HepG2 (cell line): ENCODE measurements at regions not wholly inside any gene's neighbourhood (a gene's known extent, or its start where the extent isn't known, plus 50 kb on each side); places are given as distances from the start of the nearest gene placed in this dataset.

Experiments
- ATAC-seq: fragments of 200-7000 bp; cut with Tn5 transposase; 3 replicates; pipeline ENCODE4 v1.9.1; 2020; ENCODE audit warnings: mild to moderate bottlenecking, moderate library complexity
- BruUV-seq: library from RNA; stranded (reverse); fragments of 400-500 nt; replicated peaks from 2 replicates; lab custom pipeline; 2021; lab: Mats Ljungman, UMichigan
- CTCF ChIA-PET: fragments of 300-600 bp; formaldehyde crosslinking; extraction: SDS; loops from one replicate; lab custom pipeline; 2021; ENCODE audit warnings: low total read pairs, inconsistent platforms, low intra/inter-chr PET ratio; lab: Yijun Ruan, JAX
- POLR2A ChIA-PET: fragments of 350-600 bp; sonication (Branson Sonifier 250); formaldehyde crosslinking; loops from one replicate; lab custom pipeline; 2020; ENCODE audit warnings: antibody characterized with exemption, inconsistent platforms; lab: Yijun Ruan, JAX
- DNase-seq: peaks from one replicate; pipeline ENCODE4 v3.0.0-alpha.2; 2015; ENCODE audit warnings: low spot score
- FAIRE-seq: peaks from 3 replicates; lab custom pipeline; 2011; peaks lifted over from hg19 to GRCh38; lab: Jason Lieb, UNC
- H2AFZ ChIP-seq: one replicate; pipeline ENCODE4 v1.6.1; 2011; ENCODE audit warnings: low read length, inconsistent platforms
- H3K27ac ChIP-seq: fragments of 300-600 bp; 3 replicates; pipeline ENCODE4 v1.8.0; 2011; ENCODE audit warnings: mixed run types, mild to moderate bottlenecking, mixed read lengths, low read length, inconsistent platforms; ENCODE audit not compliant: insufficient read depth; ENCODE audit errors: extremely low read length
- H3K27me3 ChIP-seq, 2 experiments: fragments of 200-600 bp in 1 of 2; 2 replicates in 1 of 2; 3 replicates in 1 of 2; pipeline versions ENCODE4 v1.6.0 to v1.8.0; 2011; ENCODE audit warnings: low read length in 2 of 2, mild to moderate bottlenecking in 2 of 2, moderate library complexity in 2 of 2, inconsistent platforms in 1 of 2; ENCODE audit not compliant: insufficient read depth in 2 of 2, control insufficient read depth in 1 of 2
- H3K36me3 ChIP-seq, 2 experiments: fragments of 200-600 bp in 1 of 2; replicated peaks in 1 of 2; 2 replicates in 1 of 2; 3 replicates in 1 of 2; pipeline versions ENCODE4 v1.5.1 to v1.8.0; 2011; ENCODE audit warnings: low read length in 2 of 2, inconsistent platforms in 1 of 2; ENCODE audit not compliant: insufficient read depth in 2 of 2, control insufficient read depth in 1 of 2
- H3K4me1 ChIP-seq: 2 replicates; pipeline ENCODE4 v1.5.1; 2012; ENCODE audit warnings: low read length, inconsistent platforms; ENCODE audit not compliant: insufficient read depth
- H3K4me2 ChIP-seq: 2 replicates; pipeline ENCODE4 v1.6.0; 2011; ENCODE audit warnings: low read depth, low read length, inconsistent platforms
- H3K4me3 ChIP-seq, 3 experiments: fragments of 200-600 bp in 1 of 3; sonication (generic), shearing (Covaris generic) in 1 of 3; replicated peaks in 1 of 3; 2 replicates each; pipeline ENCODE4 v1.5.1; 2011 to 2016; ENCODE audit warnings: low read length in 3 of 3, inconsistent platforms in 2 of 3, low read depth in 2 of 3, mild to moderate bottlenecking in 2 of 3, control low read depth in 1 of 3, mixed read lengths in 1 of 3; ENCODE audit not compliant: insufficient read depth in 1 of 3
- H3K79me2 ChIP-seq: one replicate; pipeline ENCODE4 v1.6.1; 2011; ENCODE audit warnings: low read length, inconsistent platforms; ENCODE audit not compliant: insufficient read depth
- H3K9ac ChIP-seq: 2 replicates; pipeline ENCODE4 v1.6.0; 2011; ENCODE audit warnings: mild to moderate bottlenecking, low read depth, low read length, inconsistent platforms; ENCODE audit not compliant: insufficient read depth
- H3K9me3 ChIP-seq: 2 replicates; pipeline ENCODE4 v1.5.1; 2012; ENCODE audit warnings: mild to moderate bottlenecking, low read length
- H4K20me1 ChIP-seq: 2 replicates; pipeline ENCODE4 v1.6.0; 2011; ENCODE audit warnings: inconsistent platforms, mild to moderate bottlenecking, low read length, moderate library complexity; ENCODE audit not compliant: insufficient read depth
- CEBPG ChIP-seq: IDR thresholded peaks from 2 replicates; pipeline ENCODE4 v1.6.1; 2016
- CREBL2 ChIP-seq: sonication (generic); formaldehyde crosslinking; IDR thresholded peaks from 2 replicates; pipeline ENCODE4 v1.8.1; 2023; ENCODE audit warnings: missing genetic modification reagents, mild to moderate bottlenecking, borderline replicate concordance
- EZH2 ChIP-seq: conservative IDR thresholded peaks from 2 replicates; pipeline ENCODE4 v1.6.1; 2012; ENCODE audit warnings: mild to moderate bottlenecking, low read depth, low read length, moderate library complexity
- FOXO1 ChIP-seq: sonication (generic); formaldehyde crosslinking; IDR thresholded peaks from 2 replicates; pipeline ENCODE4 v1.4.0; 2020; ENCODE audit warnings: missing genetic modification reagents
- KDM1A ChIP-seq: IDR thresholded peaks from 2 replicates; pipeline ENCODE4 v1.6.1; 2016; ENCODE audit warnings: missing compliant biosample characterization
- NONO ChIP-seq, 2 experiments: fragments of 450-650 bp in 1 of 2; sonication (generic) in 1 of 2; formaldehyde crosslinking in 1 of 2; IDR thresholded peaks in 1 of 2; conservative IDR thresholded peaks in 1 of 2; 2 replicates each; pipeline versions ENCODE4 v1.6.1 to v1.8.0; 2017 to 2022; ENCODE audit warnings: mild to moderate bottlenecking in 1 of 2, missing genetic modification reagents in 1 of 2, moderate library complexity in 1 of 2
- TFDP2 ChIP-seq: sonication (generic); formaldehyde crosslinking; IDR thresholded peaks from 2 replicates; pipeline ENCODE4 v1.4.0; 2020; ENCODE audit warnings: missing genetic modification reagents
- TFE3 ChIP-seq: IDR thresholded peaks from 2 replicates; pipeline ENCODE4 v1.6.1; 2016
- THRA ChIP-seq: sonication (generic); formaldehyde crosslinking; IDR thresholded peaks from 2 replicates; pipeline ENCODE4 v1.4.0; 2020; ENCODE audit warnings: missing genetic modification reagents, borderline replicate concordance
- YY1 ChIP-seq: IDR thresholded peaks from 2 replicates; pipeline ENCODE4 v1.6.1; 2011; ENCODE audit warnings: low read length, low read depth, moderate library complexity, mild to moderate bottlenecking; ENCODE audit not compliant: insufficient read depth, insufficient replicate concordance
- ZEB1 ChIP-seq: IDR thresholded peaks from 2 replicates; pipeline ENCODE4 v1.6.1; 2012; ENCODE audit warnings: mild to moderate bottlenecking, low read depth, inconsistent platforms; ENCODE audit not compliant: insufficient replicate concordance
- ZNF138 ChIP-seq: sonication (generic); formaldehyde crosslinking; IDR thresholded peaks from 2 replicates; pipeline ENCODE4 v1.5.0; 2020; ENCODE audit warnings: mild to moderate bottlenecking, low read depth, missing genetic modification reagents
- ZNF563 ChIP-seq: sonication (generic); formaldehyde crosslinking; IDR thresholded peaks from 2 replicates; pipeline ENCODE4 v1.8.0; 2022; ENCODE audit warnings: mild to moderate bottlenecking, moderate library complexity, missing genetic modification reagents
- ZNF607 ChIP-seq: sonication (generic); formaldehyde crosslinking; IDR thresholded peaks from 2 replicates; pipeline ENCODE4 v1.5.1; 2020; ENCODE audit warnings: missing genetic modification reagents, mild to moderate bottlenecking, borderline replicate concordance
- ZNF766 ChIP-seq: sonication (generic); formaldehyde crosslinking; IDR thresholded peaks from 2 replicates; pipeline ENCODE4 v1.5.0; 2020; ENCODE audit warnings: missing genetic modification reagents, borderline replicate concordance
- ZXDC ChIP-seq: sonication (generic); formaldehyde crosslinking; IDR thresholded peaks from 2 replicates; pipeline ENCODE4 v1.5.0; 2020; ENCODE audit warnings: mild to moderate bottlenecking, missing genetic modification reagents
- WGBS: methylation state at CpG from one replicate; pipeline ENCODE4 v1.1.6; 2017; ENCODE audit warnings: low lambda C conversion rate; 5-methylcytosine and 5-hydroxymethylcytosine counted together
- in situ Hi-C: cut with HindIII; loops from 2 replicates; pipeline ENCODE4 v1.10.0; 2017; ENCODE audit warnings: low pct_unique_long_range_greater_than_20kb; ENCODE audit not compliant: extremely low pct_ligation_motif_present
- intact Hi-C: fragments of 100-400 bp; cut with micrococcal nuclease; formaldehyde crosslinking; loops from one replicate; pipeline ENCODE4 v1.10.0; 2022; ENCODE audit not compliant: unreplicated experiment

GRCh38 chr2:8490166-8490721, 191.6 kb upstream of the ID2 start:
- in situ Hi-C loops (no loop called here), intact Hi-C loops (no loop called here)
- ChIA-PET CTCF (no interaction called here), POLR2A (no interaction called here)
- BruUV-seq: no TSS peak
- no peak overlapping the region for H3K4me2 ChIP-seq
- no peak overlapping the region for H3K9ac ChIP-seq
- no peaks in the 10 kb centered on the region for H3K9me3 ChIP-seq
- H3K4me1 ChIP-seq: peaks cover 37% of the 10 kb centered on the region
- no peak overlapping the region for H3K4me3 ChIP-seq
- peaks cover 2 to 46% of the 10 kb centered on the region in 2 experiments; a peak in 4 of 5 replicates for H3K27me3 ChIP-seq
- no peaks in the 10 kb centered on the region for H4K20me1 ChIP-seq
- no peak overlapping the region for H3K27ac ChIP-seq
- DNase-seq (no peak), FAIRE-seq (no peak), ATAC-seq (no peak)
- no peaks in the 10 kb centered on the region for H3K36me3 ChIP-seq
- 37% methylated on average over 2 of the region's 2 CpGs for WGBS
- no peak overlapping the region for H2AFZ ChIP-seq
- H3K79me2 ChIP-seq: no peaks in the 10 kb centered on the region
- TF ChIP-seq TFDP2 (CRISPR knock-in tag): no peak
- TF ChIP-seq ZNF766 (CRISPR knock-in tag): no peak
- TF ChIP-seq CREBL2 (CRISPR knock-in tag): no peak
- TF ChIP-seq ZNF138: no peak
- TF ChIP-seq YY1: no peak
- no peak for TF ChIP-seq TFE3 (CRISPR knock-in tag)
- TF ChIP-seq EZH2: no peak
- no peak for TF ChIP-seq THRA (CRISPR knock-in tag)
- no peak for TF ChIP-seq KDM1A (CRISPR knock-in tag)
- TF ChIP-seq CEBPG (CRISPR knock-in tag): no peak
- TF ChIP-seq ZNF607 (CRISPR knock-in tag): no peak
- TF ChIP-seq NONO (IDR thresholded peaks at IDR 0.05): no peak
- TF ChIP-seq NONO (CRISPR knock-in tag; conservative IDR thresholded peaks at IDR 0.05): no peak
- no peak for TF ChIP-seq ZNF563
- no peak for TF ChIP-seq ZXDC (CRISPR knock-in tag)
- no peak for TF ChIP-seq ZEB1
- no peak for TF ChIP-seq FOXO1 (CRISPR knock-in tag)
